H1 (cell line): ENCODE measurements at regions not wholly inside any gene's neighbourhood (a gene's known extent, or its start where the extent isn't known, plus 50 kb on each side); places are given as distances from the start of the nearest gene placed in this dataset.

Source experiments
- BACH1 ChIP-seq: IDR thresholded peaks from 2 replicates; pipeline ENCODE4 v1.6.1; 2012; ENCODE audit warnings: low read length, improper control_type of control experiment
- CEBPB ChIP-seq: IDR thresholded peaks from 2 replicates; pipeline ENCODE4 v1.6.1; 2012; ENCODE audit warnings: low read depth, low read length
- CTCF ChIP-seq, 3 experiments: IDR thresholded peaks; 1 replicate in 2 of 3; 2 replicates in 1 of 3; pipeline versions ENCODE4 v1.5.1 to v1.6.1; 2011; ENCODE audit warnings: low read length in 3 of 3, mild to moderate bottlenecking in 3 of 3, inconsistent platforms in 2 of 3, low read depth in 1 of 3, moderate library complexity in 1 of 3; ENCODE audit not compliant: insufficient read depth in 1 of 3; ENCODE audit errors: control extremely low read depth in 1 of 3
- EGR1 ChIP-seq: IDR thresholded peaks from 2 replicates; pipeline ENCODE4 v1.6.1; 2011; ENCODE audit warnings: low read depth, low read length, borderline replicate concordance
- EP300 ChIP-seq, 2 experiments: IDR thresholded peaks; 1 replicate in 1 of 2; 2 replicates in 1 of 2; pipeline ENCODE4 v1.6.1; 2011 to 2012; ENCODE audit warnings: low read depth in 2 of 2, low read length in 2 of 2, mild to moderate bottlenecking in 2 of 2, borderline replicate concordance in 1 of 2, inconsistent platforms in 1 of 2, moderate library complexity in 1 of 2
- KDM1A ChIP-seq: fragments of 200-600, 300-600 bp; sonication (generic); IDR thresholded peaks from 2 replicates; pipeline ENCODE4 v1.7.1; 2016; ENCODE audit warnings: mild to moderate bottlenecking, low read length, borderline replicate concordance
- MAFK ChIP-seq: IDR thresholded peaks from 2 replicates; pipeline ENCODE4 v1.6.1; 2012; ENCODE audit warnings: low read depth, mild to moderate bottlenecking, improper control_type of control experiment, low read length
- MAX ChIP-seq: IDR thresholded peaks from 2 replicates; pipeline ENCODE4 v1.6.1; 2012; ENCODE audit warnings: inconsistent platforms
- PHF8 ChIP-seq: fragments of 200-600 bp; sonication (generic); conservative IDR thresholded peaks from 2 replicates; pipeline ENCODE4 v1.7.1; 2012; ENCODE audit warnings: low read depth, mild to moderate bottlenecking, inconsistent platforms, low read length, moderate library complexity
- POLR2A ChIP-seq, 2 experiments: IDR thresholded peaks; 1 replicate in 1 of 2; 2 replicates in 1 of 2; pipeline ENCODE4 v1.6.1; 2011; ENCODE audit warnings: low read depth in 2 of 2, low read length in 2 of 2, mild to moderate bottlenecking in 2 of 2; ENCODE audit errors: control extremely low read depth in 1 of 2
- RNF2 ChIP-seq: fragments of 200-900, 300-1000 bp; sonication (generic); IDR thresholded peaks from 2 replicates; pipeline ENCODE4 v1.7.1; 2016; ENCODE audit warnings: borderline replicate concordance, low read depth, mild to moderate bottlenecking, antibody characterized with exemption, low read length; ENCODE audit not compliant: poor library complexity, severe bottlenecking; ENCODE audit errors: missing control alignments
- TAF7 ChIP-seq: optimal IDR thresholded peaks from 2 replicates; pipeline ENCODE3; 2011; ENCODE audit warnings: low read depth, mild to moderate bottlenecking, inconsistent platforms, low read length, moderate library complexity, borderline replicate concordance

GRCh38 chrX:16258882-16259281, 91.6 kb downstream of the MAGEB17 start:
- TF ChIP-seq EP300 (IDR thresholded peaks at IDR 0.05; ENCODE audit: borderline replicate concordance in 1 of 2, low read depth in 2 of 2, low read length in 2 of 2) (no peak), CEBPB (no peak), POLR2A (IDR thresholded peaks at IDR 0.05; ENCODE audit: control extremely low read depth in 1 of 2, low read depth in 2 of 2, low read length in 2 of 2) (no peak), MAX (no peak), PHF8 (no peak), TAF7 (no peak), EGR1 (no peak), BACH1 (no peak), CTCF (IDR thresholded peaks at IDR 0.05; ENCODE audit: control extremely low read depth in 1 of 3, insufficient read depth in 1 of 3, low read depth in 1 of 3, low read length in 3 of 3) (no peak), RNF2 (no peak), KDM1A (no peak), MAFK (no peak)
